ENCODE measurements at regions not wholly inside any gene's neighbourhood (a gene's known extent, or its start where the extent isn't known, plus 50 kb on each side); places are given as distances from the start of the nearest gene placed in this dataset.
"Not testable (repeated sequence)": the region's sequence is repeated elsewhere in the genome, so short reads cannot be mapped to it uniquely, and the experiment has no call there.

DNA sequence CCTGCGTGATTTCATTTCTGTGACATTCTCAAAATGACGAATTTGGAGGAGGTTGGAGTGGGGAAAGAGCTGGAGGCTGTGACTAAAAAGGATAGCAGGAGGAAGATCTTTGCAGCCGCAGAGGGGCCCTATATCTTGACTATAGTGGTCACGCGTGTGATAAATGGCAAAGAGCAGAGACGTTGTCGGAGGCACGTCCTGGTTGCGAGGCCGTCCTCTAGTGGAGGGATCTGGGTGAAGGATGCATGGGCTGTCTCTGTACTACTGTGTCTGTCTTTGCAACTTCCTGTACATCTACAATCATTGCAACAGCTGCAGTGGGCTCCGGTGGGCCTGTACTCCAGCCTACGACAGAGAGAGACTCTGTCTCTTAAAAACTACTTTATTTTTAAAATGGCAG, 76.6 kb downstream of the YTHDF1 start:
- Histone ChIP-seq H3K36me3 (no peaks in the 10 kb centered on the region), H3K27me3 (no peaks in the 10 kb centered on the region)

GRCh38 chr20:63138855-63139341, 77.0 kb downstream of the YTHDF1 start:
- no peaks in the 10 kb centered on the region for H3K36me3 ChIP-seq
- intact Hi-C loops (cut with DNase I): no loop called here
- no peaks in the 10 kb centered on the region for H3K9me3 ChIP-seq
- no peaks in the 10 kb centered on the region for H3K4me1 ChIP-seq
- no peaks in the 10 kb centered on the region for H3K27me3 ChIP-seq
- no peak overlapping the region for H3K4me3 ChIP-seq
- TF ChIP-seq, protein P1, sequence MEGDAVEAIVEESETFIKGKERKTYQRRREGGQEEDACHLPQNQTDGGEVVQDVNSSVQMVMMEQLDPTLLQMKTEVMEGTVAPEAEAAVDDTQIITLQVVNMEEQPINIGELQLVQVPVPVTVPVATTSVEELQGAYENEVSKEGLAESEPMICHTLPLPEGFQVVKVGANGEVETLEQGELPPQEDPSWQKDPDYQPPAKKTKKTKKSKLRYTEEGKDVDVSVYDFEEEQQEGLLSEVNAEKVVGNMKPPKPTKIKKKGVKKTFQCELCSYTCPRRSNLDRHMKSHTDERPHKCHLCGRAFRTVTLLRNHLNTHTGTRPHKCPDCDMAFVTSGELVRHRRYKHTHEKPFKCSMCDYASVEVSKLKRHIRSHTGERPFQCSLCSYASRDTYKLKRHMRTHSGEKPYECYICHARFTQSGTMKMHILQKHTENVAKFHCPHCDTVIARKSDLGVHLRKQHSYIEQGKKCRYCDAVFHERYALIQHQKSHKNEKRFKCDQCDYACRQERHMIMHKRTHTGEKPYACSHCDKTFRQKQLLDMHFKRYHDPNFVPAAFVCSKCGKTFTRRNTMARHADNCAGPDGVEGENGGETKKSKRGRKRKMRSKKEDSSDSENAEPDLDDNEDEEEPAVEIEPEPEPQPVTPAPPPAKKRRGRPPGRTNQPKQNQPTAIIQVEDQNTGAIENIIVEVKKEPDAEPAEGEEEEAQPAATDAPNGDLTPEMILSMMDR (IDR thresholded peaks at IDR 0.05): no peak
- DNase-seq (ENCODE audit: low spot score in 2 of 2): no peak
- no peak overlapping the region for H3K27ac ChIP-seq

More for the DNA sequence above, 76.6 kb downstream of the YTHDF1 start:
- Histone ChIP-seq H3K9me3 (no peaks in the 10 kb centered on the region), H3K27ac (no peak overlapping the region), H3K4me1 (no peaks in the 10 kb centered on the region), H3K4me3 (no peak overlapping the region)
- TF ChIP-seq, protein P1 (IDR thresholded peaks at IDR 0.05): no peak
- intact Hi-C loops (cut with DNase I): no loop called here
- DNase-seq (ENCODE audit: low spot score in 2 of 2): no peak

GRCh38 chr20:63137851-63138415, 78.0 kb downstream of the YTHDF1 start:
- TF ChIP-seq, protein P1 (IDR thresholded peaks at IDR 0.05): no peak
- no peaks in the 10 kb centered on the region for H3K4me1 ChIP-seq
- no peak overlapping the region for H3K27ac ChIP-seq
- no peak for DNase-seq (ENCODE audit: low spot score in 2 of 2)
- intact Hi-C loops (cut with DNase I): no loop called here
- H3K27me3 ChIP-seq: no peaks in the 10 kb centered on the region
- H3K4me3 ChIP-seq: no peak overlapping the region
- H3K9me3 ChIP-seq: no peaks in the 10 kb centered on the region
- no peaks in the 10 kb centered on the region for H3K36me3 ChIP-seq

DNA sequence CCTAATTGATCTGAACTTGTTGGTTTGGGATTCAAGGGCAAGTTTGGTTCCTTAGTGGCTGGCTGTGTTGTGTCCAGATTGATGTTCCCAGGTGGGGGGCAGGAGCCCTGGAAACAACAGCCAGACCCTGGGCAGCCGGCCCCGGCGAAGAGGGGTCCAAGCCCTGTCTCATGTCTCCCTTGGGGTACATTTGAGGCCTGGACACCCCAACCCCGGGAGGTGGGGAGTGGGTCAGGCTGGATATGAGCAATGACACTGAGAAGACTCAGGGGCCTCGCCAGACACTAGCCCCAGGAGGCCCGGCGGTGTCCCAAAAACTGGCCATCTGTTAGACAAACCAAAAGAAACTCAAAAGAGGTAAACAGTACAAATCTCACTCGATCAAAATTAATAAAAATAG, 79.6 kb downstream of the YTHDF1 start:
- Histone ChIP-seq H3K36me3 (no peaks in the 10 kb centered on the region), H3K4me3 (no peak overlapping the region), H3K27me3 (no peaks in the 10 kb centered on the region), H3K27ac (no peak overlapping the region), H3K4me1 (no peaks in the 10 kb centered on the region), H3K9me3 (no peaks in the 10 kb centered on the region)
- no peak for DNase-seq (ENCODE audit: low spot score in 2 of 2)
- TF ChIP-seq, protein P1 (IDR thresholded peaks at IDR 0.05): no peak
- intact Hi-C loops (cut with DNase I): no loop called here

GRCh38 chr20:63135411-63135810, 80.5 kb downstream of the YTHDF1 start:
- intact Hi-C loops (cut with DNase I): no loop called here
- H3K4me1 ChIP-seq: no peaks in the 10 kb centered on the region
- no peak for DNase-seq (ENCODE audit: low spot score in 2 of 2)
- TF ChIP-seq, protein P1 (IDR thresholded peaks at IDR 0.05): no peak
- no peak overlapping the region for H3K4me3 ChIP-seq
- no peak overlapping the region for H3K27ac ChIP-seq
- H3K9me3 ChIP-seq: no peaks in the 10 kb centered on the region
- H3K27me3 ChIP-seq: no peaks in the 10 kb centered on the region
- H3K36me3 ChIP-seq: no peaks in the 10 kb centered on the region

DNA sequence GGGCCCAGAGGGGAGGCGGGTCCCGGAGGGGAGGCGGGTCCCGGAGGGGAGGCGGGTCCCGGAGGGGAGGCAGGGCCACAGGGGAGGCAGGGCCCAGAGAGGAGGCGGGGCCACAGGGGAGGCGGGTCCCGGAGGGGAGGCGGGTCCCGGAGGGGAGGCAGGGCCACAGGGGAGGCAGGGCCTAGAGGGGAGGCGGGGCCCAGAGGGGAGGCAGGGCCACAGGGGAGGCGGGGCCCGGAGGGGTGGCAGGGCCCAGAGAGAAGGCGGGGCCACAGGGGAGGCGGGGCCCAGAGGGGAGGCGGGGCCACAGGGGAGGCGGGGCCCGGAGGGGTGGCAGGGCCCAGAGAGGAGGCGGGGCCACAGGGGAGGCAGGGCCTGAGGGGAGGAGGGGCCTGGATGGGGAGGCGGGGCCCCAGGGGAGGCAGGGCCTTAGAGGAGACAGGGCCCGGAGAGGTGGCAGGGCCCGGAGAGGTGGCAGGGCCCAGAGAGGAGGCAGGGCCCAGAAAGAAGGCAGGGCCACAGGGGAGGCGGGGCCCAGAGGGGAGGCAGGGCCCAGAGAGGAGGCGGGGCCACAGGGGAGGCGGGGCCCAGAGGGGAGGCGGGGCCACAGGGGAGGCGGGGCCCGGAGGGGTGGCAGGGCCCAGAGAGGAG, 81.1 kb downstream of the YTHDF1 start:
- H3K4me1 ChIP-seq; H3K36me3 ChIP-seq; intact Hi-C loops (cut with DNase I); H3K27me3 ChIP-seq; H3K4me3 ChIP-seq; DNase-seq (ENCODE audit: low spot score in 2 of 2); H3K27ac ChIP-seq; H3K9me3 ChIP-seq: not testable (repeated sequence)
